ENCODE measurements at regions not wholly inside any gene's neighbourhood (a gene's known extent, or its start where the extent isn't known, plus 50 kb on each side); places are given as distances from the start of the nearest gene placed in this dataset.

DNA sequence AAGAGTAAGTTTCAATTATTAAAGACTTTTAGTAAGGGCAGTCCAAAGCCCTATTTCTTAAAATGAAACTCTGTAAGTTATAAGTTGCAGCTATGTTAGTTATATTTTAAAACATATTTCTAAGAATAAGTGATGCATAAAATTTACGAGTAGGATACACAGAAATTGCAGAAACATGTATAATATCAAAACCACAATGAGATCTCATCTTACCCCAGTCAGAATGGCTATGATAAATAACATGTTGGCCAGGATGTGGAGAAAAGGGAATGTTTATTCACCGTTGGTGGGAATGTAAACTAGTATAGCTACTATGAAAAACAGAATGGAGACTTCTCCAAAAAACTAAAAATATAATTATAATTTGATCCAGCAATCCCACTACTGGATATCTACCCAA, 201.2 kb downstream of the CBLN2 start:
- Histone ChIP-seq H3K27ac (no peak overlapping the region), H3K9me3 (no peaks in the 10 kb centered on the region), H3K27me3 (no peaks in the 10 kb centered on the region), H3K4me1 (no peaks in the 10 kb centered on the region), H3K36me3 (no peaks in the 10 kb centered on the region), H3K4me3 (no peak overlapping the region)
- intact Hi-C loops (cut with DNase I) = no loop called here
- no peak for DNase-seq (ENCODE audit: extremely low spot score in 2 of 2)
- TF ChIP-seq POLR2AphosphoS5 (IDR thresholded peaks at IDR 0.05; ENCODE audit: insufficient read depth in 1 of 2, low read depth in 1 of 2) = no peak
- TF ChIP-seq, protein P1, sequence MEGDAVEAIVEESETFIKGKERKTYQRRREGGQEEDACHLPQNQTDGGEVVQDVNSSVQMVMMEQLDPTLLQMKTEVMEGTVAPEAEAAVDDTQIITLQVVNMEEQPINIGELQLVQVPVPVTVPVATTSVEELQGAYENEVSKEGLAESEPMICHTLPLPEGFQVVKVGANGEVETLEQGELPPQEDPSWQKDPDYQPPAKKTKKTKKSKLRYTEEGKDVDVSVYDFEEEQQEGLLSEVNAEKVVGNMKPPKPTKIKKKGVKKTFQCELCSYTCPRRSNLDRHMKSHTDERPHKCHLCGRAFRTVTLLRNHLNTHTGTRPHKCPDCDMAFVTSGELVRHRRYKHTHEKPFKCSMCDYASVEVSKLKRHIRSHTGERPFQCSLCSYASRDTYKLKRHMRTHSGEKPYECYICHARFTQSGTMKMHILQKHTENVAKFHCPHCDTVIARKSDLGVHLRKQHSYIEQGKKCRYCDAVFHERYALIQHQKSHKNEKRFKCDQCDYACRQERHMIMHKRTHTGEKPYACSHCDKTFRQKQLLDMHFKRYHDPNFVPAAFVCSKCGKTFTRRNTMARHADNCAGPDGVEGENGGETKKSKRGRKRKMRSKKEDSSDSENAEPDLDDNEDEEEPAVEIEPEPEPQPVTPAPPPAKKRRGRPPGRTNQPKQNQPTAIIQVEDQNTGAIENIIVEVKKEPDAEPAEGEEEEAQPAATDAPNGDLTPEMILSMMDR (IDR thresholded peaks at IDR 0.05) = no peak
- no peak for TF ChIP-seq POLR2A (IDR thresholded peaks at IDR 0.05)

DNA sequence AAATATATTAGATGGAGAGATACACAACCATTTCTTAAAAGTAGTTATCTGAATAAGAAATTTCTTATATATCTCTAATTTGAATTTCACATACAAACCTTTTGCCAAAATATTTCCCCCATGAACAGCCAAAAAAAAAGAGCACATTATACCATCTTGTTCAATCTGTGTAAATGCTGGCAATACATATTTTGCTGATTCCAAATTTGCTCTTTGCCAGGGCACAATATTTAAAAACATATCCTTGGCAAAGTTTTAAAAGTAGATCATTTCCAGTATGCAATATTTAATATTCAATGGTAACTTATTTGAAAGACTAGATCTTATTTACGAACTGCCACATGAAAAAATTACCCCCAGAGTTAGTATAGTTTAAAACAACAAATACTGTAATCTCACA, 204.2 kb downstream of the CBLN2 start:
- no peak overlapping the region for H3K27ac ChIP-seq
- DNase-seq (ENCODE audit: extremely low spot score in 2 of 2) = no peak
- no peaks in the 10 kb centered on the region for H3K27me3 ChIP-seq
- no peak overlapping the region for H3K4me3 ChIP-seq
- H3K4me1 ChIP-seq = no peaks in the 10 kb centered on the region
- no peaks in the 10 kb centered on the region for H3K36me3 ChIP-seq
- TF ChIP-seq, protein P1 (IDR thresholded peaks at IDR 0.05) = no peak
- TF ChIP-seq POLR2A (IDR thresholded peaks at IDR 0.05) (no peak), POLR2AphosphoS5 (IDR thresholded peaks at IDR 0.05; ENCODE audit: insufficient read depth in 1 of 2, low read depth in 1 of 2) (no peak)
- intact Hi-C loops (cut with DNase I) = no loop called here
- H3K9me3 ChIP-seq = no peaks in the 10 kb centered on the region

DNA sequence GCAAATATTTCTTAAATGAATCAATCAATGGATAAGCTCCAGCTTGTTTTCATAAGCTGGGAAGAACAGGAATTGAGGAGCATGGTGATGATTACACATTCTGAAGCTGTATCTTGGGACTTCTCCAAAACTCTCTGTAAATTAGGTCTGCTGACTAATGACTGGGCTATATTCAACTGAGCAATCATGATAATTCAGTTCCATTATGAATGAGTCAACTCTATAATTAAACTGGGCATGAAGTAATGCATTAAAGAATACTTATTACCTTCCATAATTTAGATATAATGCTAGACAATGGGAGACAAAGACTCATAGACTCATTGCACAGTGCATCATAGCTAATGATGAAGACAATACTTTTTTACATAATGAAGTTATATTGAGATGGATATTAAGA, 207.4 kb downstream of the CBLN2 start:
- Histone ChIP-seq H3K27me3 (no peaks in the 10 kb centered on the region), H3K4me1 (no peaks in the 10 kb centered on the region), H3K27ac (no peak overlapping the region), H3K4me3 (no peak overlapping the region), H3K36me3 (no peaks in the 10 kb centered on the region), H3K9me3 (no peaks in the 10 kb centered on the region)
- DNase-seq (ENCODE audit: extremely low spot score in 2 of 2) = no peak
- intact Hi-C loops (cut with DNase I) = no loop called here
- no peak for TF ChIP-seq POLR2A (IDR thresholded peaks at IDR 0.05)

DNA sequence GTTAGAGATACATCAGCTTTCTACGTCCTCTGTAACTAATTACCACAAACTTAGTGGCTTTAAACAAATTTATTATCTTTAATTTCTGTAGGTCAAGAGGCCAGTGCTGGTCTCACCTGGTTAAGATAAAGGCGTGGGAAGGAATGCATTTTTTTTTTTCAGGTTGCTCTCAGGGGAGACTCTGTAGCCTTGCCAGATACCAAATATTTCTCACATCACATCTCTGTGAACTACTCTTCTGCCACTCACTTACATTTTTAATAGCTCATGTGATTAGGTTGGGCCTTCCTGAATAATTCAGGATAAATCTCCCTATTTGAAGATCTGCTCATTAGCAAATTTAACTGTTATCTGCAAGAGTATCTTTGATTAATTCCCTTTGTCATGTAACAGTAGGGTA, 214.6 kb downstream of the CBLN2 start:
- Histone ChIP-seq H3K27me3 (no peaks in the 10 kb centered on the region), H3K4me1 (no peaks in the 10 kb centered on the region), H3K9me3 (no peaks in the 10 kb centered on the region), H3K4me3 (no peak overlapping the region), H3K27ac (no peak overlapping the region), H3K36me3 (no peaks in the 10 kb centered on the region)
- DNase-seq (ENCODE audit: extremely low spot score in 2 of 2) = no peak
- intact Hi-C loops (cut with DNase I) = no loop called here
- no peak for TF ChIP-seq POLR2AphosphoS5 (IDR thresholded peaks at IDR 0.05; ENCODE audit: insufficient read depth in 1 of 2, low read depth in 1 of 2)
- TF ChIP-seq, protein P1 (IDR thresholded peaks at IDR 0.05) = no peak
- TF ChIP-seq POLR2A (IDR thresholded peaks at IDR 0.05) = no peak

DNA sequence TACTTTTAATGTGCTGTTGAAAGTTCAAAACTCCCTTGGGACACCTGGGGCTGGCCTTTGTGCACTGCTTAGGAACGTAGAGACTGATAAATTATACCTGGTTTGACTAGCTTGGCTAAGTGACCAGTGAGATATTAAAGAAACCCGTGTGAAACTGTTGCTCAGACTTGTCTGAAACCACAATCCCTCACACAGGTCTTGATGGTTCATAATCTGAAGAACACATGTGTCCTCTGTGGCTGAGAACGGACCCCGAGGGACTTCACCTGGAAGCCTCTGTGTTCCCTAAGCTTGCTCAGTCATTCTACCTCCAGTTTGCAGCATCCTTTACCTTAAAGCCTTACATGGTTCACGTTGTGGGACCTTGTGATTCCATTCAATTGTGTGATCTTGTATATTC, 218.8 kb downstream of the CBLN2 start:
- H3K9me3 ChIP-seq = no peaks in the 10 kb centered on the region
- no peak overlapping the region for H3K27ac ChIP-seq
- H3K4me3 ChIP-seq = no peak overlapping the region
- intact Hi-C loops (cut with DNase I) = no loop called here
- no peaks in the 10 kb centered on the region for H3K27me3 ChIP-seq
- TF ChIP-seq POLR2AphosphoS5 (IDR thresholded peaks at IDR 0.05; ENCODE audit: insufficient read depth in 1 of 2, low read depth in 1 of 2) = no peak
- TF ChIP-seq, protein P1 (IDR thresholded peaks at IDR 0.05) = no peak
- TF ChIP-seq POLR2A (IDR thresholded peaks at IDR 0.05) = no peak
- H3K4me1 ChIP-seq = no peaks in the 10 kb centered on the region
- H3K36me3 ChIP-seq = no peaks in the 10 kb centered on the region
- no peak for DNase-seq (ENCODE audit: extremely low spot score in 2 of 2)

DNA sequence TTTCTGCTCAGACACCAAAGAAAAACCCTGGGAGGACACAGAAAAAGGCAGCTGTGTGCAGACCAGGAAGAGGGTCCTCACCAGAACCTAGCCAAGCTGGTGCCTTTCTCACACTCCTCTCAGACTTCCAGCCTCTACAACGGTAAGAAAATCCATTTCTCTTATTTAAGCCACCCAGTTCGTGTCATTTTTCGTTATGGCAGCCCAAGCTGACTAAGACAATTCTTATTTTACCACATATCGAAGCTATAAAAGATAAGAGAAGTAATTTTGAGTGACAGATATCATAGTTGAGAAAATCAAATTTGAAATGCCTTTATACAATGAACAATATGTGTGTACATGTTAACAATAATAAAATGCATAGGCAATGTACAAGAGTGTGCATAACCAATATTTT, 219.5 kb downstream of the CBLN2 start:
- no peak for DNase-seq (ENCODE audit: extremely low spot score in 2 of 2)
- H3K4me1 ChIP-seq = no peaks in the 10 kb centered on the region
- TF ChIP-seq, protein P1 (IDR thresholded peaks at IDR 0.05) = no peak
- no peaks in the 10 kb centered on the region for H3K9me3 ChIP-seq
- intact Hi-C loops (cut with DNase I) = no loop called here
- H3K4me3 ChIP-seq = no peak overlapping the region
- H3K27ac ChIP-seq = no peak overlapping the region
- H3K27me3 ChIP-seq = no peaks in the 10 kb centered on the region
- H3K36me3 ChIP-seq = no peaks in the 10 kb centered on the region
